ENCODE measurements at regions not wholly inside any gene's neighbourhood (a gene's known extent, or its start where the extent isn't known, plus 50 kb on each side); places are given as distances from the start of the nearest gene placed in this dataset.

- DNase-seq (ENCODE audit: extremely low read depth, insufficient read length): no peak
- TF ChIP-seq CTCF (IDR thresholded peaks at IDR 0.05; ENCODE audit: insufficient read depth, low read length, poor library complexity, severe bottlenecking): no peak
- no peaks in the 10 kb centered on the region for H3K36me3 ChIP-seq (ENCODE audit: control insufficient read depth, insufficient read depth, low read length)
- H3K4me3 ChIP-seq (replicated peaks; ENCODE audit: low read depth, low read length): no peak overlapping the region
- no peaks in the 10 kb centered on the region for H3K27me3 ChIP-seq (replicated peaks; ENCODE audit: control insufficient read depth, insufficient read depth, low read length)
Observed at GRCh38 chr1:232510367-232511110, 119.4 kb downstream of the SIPA1L2 start.

- no peak for DNase-seq (ENCODE audit: extremely low read depth, insufficient read length)
- Histone ChIP-seq H3K4me3 (replicated peaks; ENCODE audit: low read depth, low read length) (no peak overlapping the region), H3K27me3 (replicated peaks; ENCODE audit: control insufficient read depth, insufficient read depth, low read length) (no peaks in the 10 kb centered on the region), H3K36me3 (ENCODE audit: control insufficient read depth, insufficient read depth, low read length) (no peaks in the 10 kb centered on the region)
- no peak for TF ChIP-seq CTCF (IDR thresholded peaks at IDR 0.05; ENCODE audit: insufficient read depth, low read length, poor library complexity, severe bottlenecking)
Observed at GRCh38 chr1:232509570-232509969, 120.4 kb downstream of the SIPA1L2 start.

DNA sequence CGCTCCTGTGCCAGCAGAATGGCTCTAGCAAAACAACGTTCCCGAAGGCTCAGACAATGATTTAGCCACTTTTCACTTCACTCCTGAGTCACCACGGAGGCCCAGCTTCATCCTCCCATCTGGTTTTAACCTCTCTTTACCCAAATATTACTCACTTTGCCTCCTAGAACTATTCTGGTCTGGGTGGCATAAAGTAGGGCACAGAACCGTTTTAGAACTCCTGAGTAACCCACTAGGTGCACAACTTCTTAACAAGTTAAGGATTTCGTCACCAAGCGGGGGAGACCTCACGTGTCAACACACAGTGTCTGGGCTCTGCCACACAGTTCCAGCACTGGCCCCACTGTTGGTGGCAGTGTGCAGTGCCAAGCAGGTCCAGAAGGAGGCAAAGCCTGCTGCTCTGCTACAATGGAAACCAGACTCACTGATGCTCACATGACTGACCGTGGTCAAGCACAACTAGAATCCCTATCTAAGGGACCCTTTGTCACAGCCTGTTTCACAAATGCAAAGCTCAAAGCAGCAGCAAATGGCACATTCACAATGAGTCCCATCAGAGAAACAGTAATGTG, 121.7 kb downstream of the SIPA1L2 start:
- TF ChIP-seq CTCF (IDR thresholded peaks at IDR 0.05; ENCODE audit: insufficient read depth, low read length, poor library complexity, severe bottlenecking): no peak
- Histone ChIP-seq H3K36me3 (ENCODE audit: control insufficient read depth, insufficient read depth, low read length) (no peaks in the 10 kb centered on the region), H3K4me3 (replicated peaks; ENCODE audit: low read depth, low read length) (no peak overlapping the region), H3K27me3 (replicated peaks; ENCODE audit: control insufficient read depth, insufficient read depth, low read length) (no peaks in the 10 kb centered on the region)
- no peak for DNase-seq (ENCODE audit: extremely low read depth, insufficient read length)

DNA sequence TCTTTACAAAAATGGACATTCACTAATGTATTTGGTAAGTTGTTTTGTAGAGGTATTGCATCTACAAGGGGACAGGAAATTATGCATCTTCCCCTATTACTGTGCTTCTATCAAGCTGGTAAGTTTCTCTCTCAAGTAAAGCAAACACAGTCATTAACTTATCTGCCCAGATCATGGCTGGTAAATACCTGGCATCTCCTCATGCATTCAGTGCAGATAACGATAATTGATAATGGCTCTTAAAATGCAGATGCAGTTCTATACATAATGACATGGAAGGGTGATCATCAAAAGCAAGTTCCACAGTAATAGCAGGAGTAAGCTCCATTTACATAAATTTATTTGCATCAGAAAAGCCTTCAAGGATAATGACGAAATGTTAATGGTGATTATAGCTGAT, 122.4 kb downstream of the SIPA1L2 start:
- no peak overlapping the region for H3K4me3 ChIP-seq (replicated peaks; ENCODE audit: low read depth, low read length)
- H3K27me3 ChIP-seq (replicated peaks; ENCODE audit: control insufficient read depth, insufficient read depth, low read length): no peaks in the 10 kb centered on the region
- no peak for DNase-seq (ENCODE audit: extremely low read depth, insufficient read length)
- no peak for TF ChIP-seq CTCF (IDR thresholded peaks at IDR 0.05; ENCODE audit: insufficient read depth, low read length, poor library complexity, severe bottlenecking)
- no peaks in the 10 kb centered on the region for H3K36me3 ChIP-seq (ENCODE audit: control insufficient read depth, insufficient read depth, low read length)

GRCh38 chr1:232505884-232506283, 124.0 kb downstream of the SIPA1L2 start:
- Histone ChIP-seq H3K27me3 (replicated peaks; ENCODE audit: control insufficient read depth, insufficient read depth, low read length) (no peaks in the 10 kb centered on the region), H3K4me3 (replicated peaks; ENCODE audit: low read depth, low read length) (no peak overlapping the region), H3K36me3 (ENCODE audit: control insufficient read depth, insufficient read depth, low read length) (no peaks in the 10 kb centered on the region)
- no peak for DNase-seq (ENCODE audit: extremely low read depth, insufficient read length)
- TF ChIP-seq CTCF (IDR thresholded peaks at IDR 0.05; ENCODE audit: insufficient read depth, low read length, poor library complexity, severe bottlenecking): no peak

All from GM06990 (cell line).